ENCODE measurements at regions not wholly inside any gene's neighbourhood (a gene's known extent, or its start where the extent isn't known, plus 50 kb on each side); places are given as distances from the start of the nearest gene placed in this dataset.

- no peak for TF ChIP-seq ZC3H10 (CRISPR knock-in tag; IDR thresholded peaks at IDR 0.05)
- no peak for TF ChIP-seq POU6F1 (CRISPR knock-in tag; IDR thresholded peaks at IDR 0.05; ENCODE audit: borderline replicate concordance, low read depth)
- no peak for TF ChIP-seq ESRRG (CRISPR knock-in tag; IDR thresholded peaks at IDR 0.05)
- no peak for TF ChIP-seq PPARA (CRISPR knock-in tag; IDR thresholded peaks at IDR 0.05; ENCODE audit: borderline replicate concordance)
- no peak for TF ChIP-seq CSRNP3 (CRISPR knock-in tag; IDR thresholded peaks at IDR 0.05)
- no peak for ATAC-seq
These were observed 249.3 kb downstream of the GAS1 start for GRCh38 chr9:86697999-86698398.

- TF ChIP-seq ZC3H10 (CRISPR knock-in tag; IDR thresholded peaks at IDR 0.05), result no peak
- TF ChIP-seq ZFP30 (CRISPR knock-in tag; IDR thresholded peaks at IDR 0.05), result no peak
- no peak for TF ChIP-seq ZNF8 (CRISPR knock-in tag; IDR thresholded peaks at IDR 0.05)
- TF ChIP-seq BACH2 (CRISPR knock-in tag; IDR thresholded peaks at IDR 0.05; ENCODE audit: borderline replicate concordance), result no peak
- TF ChIP-seq TCF4 (CRISPR knock-in tag; IDR thresholded peaks at IDR 0.05; ENCODE audit: borderline replicate concordance), result no peak
- no peak for TF ChIP-seq OSR1 (CRISPR knock-in tag; IDR thresholded peaks at IDR 0.05)
- no peak for TF ChIP-seq ZFP3 (CRISPR knock-in tag; IDR thresholded peaks at IDR 0.05)
- no peak for TF ChIP-seq ZNF70 (CRISPR knock-in tag; IDR thresholded peaks at IDR 0.05)
- no peak for TF ChIP-seq ARNTL (CRISPR knock-in tag; IDR thresholded peaks at IDR 0.05; ENCODE audit: borderline replicate concordance, low read depth)
- no peak for TF ChIP-seq ISL1 (CRISPR knock-in tag; IDR thresholded peaks at IDR 0.05)
- TF ChIP-seq TSHZ2 (CRISPR knock-in tag; IDR thresholded peaks at IDR 0.05), result no peak
- ATAC-seq, result no peak
These were observed 250.1 kb downstream of the GAS1 start for GRCh38 chr9:86697213-86697612.

- TF ChIP-seq ZFP30 (CRISPR knock-in tag; IDR thresholded peaks at IDR 0.05) (no peak), ZNF8 (CRISPR knock-in tag; IDR thresholded peaks at IDR 0.05) (no peak), RARB (CRISPR knock-in tag; IDR thresholded peaks at IDR 0.05) (no peak), CSRNP3 (CRISPR knock-in tag; IDR thresholded peaks at IDR 0.05) (no peak), CREB5 (CRISPR knock-in tag; IDR thresholded peaks at IDR 0.05; ENCODE audit: low read depth) (no peak), PPARA (CRISPR knock-in tag; IDR thresholded peaks at IDR 0.05; ENCODE audit: borderline replicate concordance) (no peak), TSHZ2 (CRISPR knock-in tag; IDR thresholded peaks at IDR 0.05) (no peak)
- ATAC-seq, result no peak; the same call in 2 of the 3 replicates
These were observed 251.3 kb downstream of the GAS1 start for GRCh38 chr9:86695910-86696424.
